ENCODE measurements at regions not wholly inside any gene's neighbourhood (a gene's known extent, or its start where the extent isn't known, plus 50 kb on each side); places are given as distances from the start of the nearest gene placed in this dataset.

DNA sequence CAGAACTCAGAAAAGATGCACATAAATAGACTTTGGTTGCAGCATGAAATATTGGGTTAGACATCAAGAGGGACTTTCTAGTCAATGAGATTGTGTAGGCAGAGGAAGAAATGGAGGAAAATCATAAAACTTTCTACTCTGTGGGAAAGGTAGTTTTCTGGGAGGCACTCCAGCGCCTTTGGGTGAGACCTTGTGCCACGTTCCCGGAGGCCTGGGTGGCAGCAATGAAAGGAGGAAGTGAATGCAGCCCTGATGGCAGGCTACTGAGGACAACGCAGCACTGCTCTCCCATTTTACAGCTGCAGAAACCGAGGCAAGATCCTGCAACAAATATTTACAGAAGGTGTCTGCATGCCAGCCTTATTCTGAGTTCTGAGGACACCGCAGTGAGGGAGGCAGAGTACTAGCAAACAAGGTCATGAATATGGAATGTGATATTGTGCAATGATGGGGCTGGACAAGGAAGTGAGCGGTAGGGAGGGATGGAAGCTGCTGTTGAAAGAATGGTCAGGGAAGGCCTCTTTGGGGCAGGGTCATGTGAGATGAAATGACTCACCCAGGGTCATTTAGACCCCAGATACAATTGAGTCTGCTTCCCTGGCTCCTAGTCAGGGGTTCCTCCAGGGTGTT lies 159.1 kb downstream of the TFAP2C start:
- H3K4me3 ChIP-seq (ENCODE audit: low read depth, low read length) = no peak overlapping the region
- TF ChIP-seq, protein P1, sequence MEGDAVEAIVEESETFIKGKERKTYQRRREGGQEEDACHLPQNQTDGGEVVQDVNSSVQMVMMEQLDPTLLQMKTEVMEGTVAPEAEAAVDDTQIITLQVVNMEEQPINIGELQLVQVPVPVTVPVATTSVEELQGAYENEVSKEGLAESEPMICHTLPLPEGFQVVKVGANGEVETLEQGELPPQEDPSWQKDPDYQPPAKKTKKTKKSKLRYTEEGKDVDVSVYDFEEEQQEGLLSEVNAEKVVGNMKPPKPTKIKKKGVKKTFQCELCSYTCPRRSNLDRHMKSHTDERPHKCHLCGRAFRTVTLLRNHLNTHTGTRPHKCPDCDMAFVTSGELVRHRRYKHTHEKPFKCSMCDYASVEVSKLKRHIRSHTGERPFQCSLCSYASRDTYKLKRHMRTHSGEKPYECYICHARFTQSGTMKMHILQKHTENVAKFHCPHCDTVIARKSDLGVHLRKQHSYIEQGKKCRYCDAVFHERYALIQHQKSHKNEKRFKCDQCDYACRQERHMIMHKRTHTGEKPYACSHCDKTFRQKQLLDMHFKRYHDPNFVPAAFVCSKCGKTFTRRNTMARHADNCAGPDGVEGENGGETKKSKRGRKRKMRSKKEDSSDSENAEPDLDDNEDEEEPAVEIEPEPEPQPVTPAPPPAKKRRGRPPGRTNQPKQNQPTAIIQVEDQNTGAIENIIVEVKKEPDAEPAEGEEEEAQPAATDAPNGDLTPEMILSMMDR (IDR thresholded peaks at IDR 0.05; ENCODE audit: insufficient read depth, low read depth, low read length, missing control alignments) = no peak
- no peak for DNase-seq (ENCODE audit: low read depth)

DNA sequence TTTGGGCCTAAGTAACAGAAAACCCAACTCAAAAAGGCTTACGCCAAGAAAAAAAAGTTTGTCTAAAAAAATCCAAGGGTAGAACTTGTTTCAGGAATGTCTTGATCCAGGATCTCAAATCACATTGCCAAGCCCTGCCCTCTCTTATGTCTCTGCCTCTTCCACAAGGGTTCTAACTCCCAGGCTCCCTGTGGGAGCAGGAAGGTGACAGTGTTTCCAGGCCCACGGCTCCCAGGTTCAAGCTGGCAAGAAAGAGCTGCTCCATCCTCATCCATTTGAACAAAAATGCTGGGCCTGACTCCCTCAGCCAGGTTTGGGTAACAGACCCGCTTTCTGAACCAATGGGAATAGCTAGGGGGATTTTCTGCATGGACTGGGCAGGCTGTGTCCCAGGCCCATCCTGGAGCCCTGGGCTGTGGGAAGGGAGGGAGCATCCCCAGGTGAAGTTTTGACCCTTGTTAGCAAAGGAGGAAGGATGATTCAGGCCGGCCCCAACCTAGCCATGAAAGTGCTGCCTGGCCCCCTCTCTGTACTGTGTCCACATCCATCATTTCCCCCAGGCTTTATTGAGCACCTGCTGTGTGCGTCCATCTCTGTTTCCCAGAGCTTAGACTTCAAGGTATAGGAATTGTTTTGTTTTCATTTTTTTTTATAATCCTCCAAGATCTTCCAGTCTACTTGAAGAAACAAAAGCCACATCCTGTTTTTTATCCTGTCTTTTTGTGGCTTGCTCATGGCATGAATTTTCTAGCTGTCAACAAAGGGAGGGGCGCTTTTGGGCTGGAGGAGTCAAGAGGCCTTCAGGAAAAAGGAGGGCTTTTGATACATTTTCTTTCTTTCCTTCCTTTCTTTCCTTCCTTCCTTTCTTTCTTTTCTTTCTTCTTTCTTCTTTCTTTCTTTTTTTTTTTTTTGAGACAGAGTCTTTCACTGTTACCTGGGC lies 159.8 kb downstream of the TFAP2C start:
- TF ChIP-seq, protein P1 (IDR thresholded peaks at IDR 0.05; ENCODE audit: insufficient read depth, low read depth, low read length, missing control alignments) = no peak
- DNase-seq (ENCODE audit: low read depth) = no peak
- no peak overlapping the region for H3K4me3 ChIP-seq (ENCODE audit: low read depth, low read length)

DNA sequence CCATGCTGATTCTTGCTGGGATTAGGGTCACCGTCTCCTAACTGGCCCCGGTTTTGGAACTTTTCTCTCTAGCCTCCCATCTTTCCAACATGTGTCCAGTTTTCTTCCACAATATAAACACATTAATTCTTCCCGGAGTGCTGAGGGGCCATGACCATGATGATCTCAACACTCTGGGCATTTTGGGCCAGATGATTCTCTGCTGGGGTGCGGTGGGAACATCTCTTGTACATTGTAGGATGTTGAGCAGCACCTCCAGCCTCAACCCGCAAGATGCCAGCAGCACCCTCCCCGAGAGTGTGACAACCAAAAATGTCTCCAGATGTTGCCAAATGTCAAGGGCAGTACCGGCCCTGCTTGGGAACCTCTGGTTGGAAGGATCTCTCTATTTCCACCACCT lies 164.8 kb downstream of the TFAP2C start:
- no peak overlapping the region for H3K4me3 ChIP-seq (ENCODE audit: low read depth, low read length)
- TF ChIP-seq, protein P1 (IDR thresholded peaks at IDR 0.05; ENCODE audit: insufficient read depth, low read depth, low read length, missing control alignments) = no peak
- DNase-seq (ENCODE audit: low read depth) = no peak

DNA sequence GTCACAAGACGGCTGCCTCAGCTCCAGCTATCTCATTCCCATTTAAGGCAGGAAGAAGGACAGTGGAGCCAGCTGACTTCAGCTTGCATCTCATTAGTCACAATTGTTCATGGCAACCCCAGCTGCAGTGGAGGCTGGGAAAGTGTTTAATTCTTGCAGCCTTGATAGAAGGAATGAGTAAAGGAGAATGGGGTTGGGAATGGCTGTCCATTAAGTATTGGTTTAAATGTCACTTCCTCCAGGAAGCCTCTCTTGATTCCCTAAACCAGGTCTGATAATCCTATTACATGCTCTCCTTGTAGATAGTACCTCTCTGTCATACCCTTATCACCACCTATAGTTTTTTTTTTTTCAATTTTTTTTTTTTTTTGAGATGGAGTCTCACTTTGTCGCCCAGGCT lies 166.4 kb downstream of the TFAP2C start:
- TF ChIP-seq, protein P1 (IDR thresholded peaks at IDR 0.05; ENCODE audit: insufficient read depth, low read depth, low read length, missing control alignments) = no peak
- H3K4me3 ChIP-seq (ENCODE audit: low read depth, low read length) = no peak overlapping the region
- no peak for DNase-seq (ENCODE audit: low read depth)

DNA sequence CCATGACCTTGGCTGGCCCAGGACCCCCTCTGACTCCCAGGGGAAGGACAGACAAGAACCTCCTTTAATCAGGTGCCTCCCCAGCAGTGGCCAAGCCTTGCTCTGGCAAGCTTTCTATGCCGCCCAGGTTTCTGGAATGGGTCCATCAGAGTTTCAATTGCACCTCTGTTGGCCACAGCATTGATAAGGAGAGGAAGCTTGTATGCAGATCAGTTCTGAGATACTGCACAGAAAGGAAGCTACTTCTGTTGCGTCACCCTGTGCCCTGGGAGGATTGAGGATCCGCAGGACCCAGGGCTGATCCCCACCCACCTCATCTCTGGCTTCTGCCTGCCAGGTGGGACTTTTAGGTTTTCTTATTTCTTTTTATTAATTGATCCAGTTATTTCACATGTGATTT lies 167.2 kb downstream of the TFAP2C start:
- TF ChIP-seq, protein P1 (IDR thresholded peaks at IDR 0.05; ENCODE audit: insufficient read depth, low read depth, low read length, missing control alignments) = no peak
- no peak overlapping the region for H3K4me3 ChIP-seq (ENCODE audit: low read depth, low read length)
- no peak for DNase-seq (ENCODE audit: low read depth)

DNA sequence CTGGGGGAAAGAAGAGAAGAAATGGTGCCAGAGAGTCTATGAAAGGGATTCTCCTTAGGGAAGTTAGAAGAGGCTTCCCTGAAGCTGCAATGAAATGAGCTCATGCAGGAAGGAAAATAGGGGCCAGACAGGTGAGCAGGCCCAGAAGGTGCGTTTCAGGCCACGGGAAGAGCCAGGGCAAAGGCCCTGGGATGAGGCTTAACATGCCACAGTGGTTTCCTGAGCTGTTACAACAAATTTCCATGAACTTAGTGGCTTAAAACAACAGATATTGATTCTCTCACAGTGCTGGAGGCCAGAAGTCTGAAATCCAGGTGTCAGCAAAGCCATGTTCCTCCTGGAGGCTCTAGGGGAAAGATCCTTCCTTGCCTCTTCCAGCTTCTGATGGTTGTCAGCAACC lies 167.9 kb downstream of the TFAP2C start:
- TF ChIP-seq, protein P1 (IDR thresholded peaks at IDR 0.05; ENCODE audit: insufficient read depth, low read depth, low read length, missing control alignments) = no peak
- no peak for DNase-seq (ENCODE audit: low read depth)
- no peak overlapping the region for H3K4me3 ChIP-seq (ENCODE audit: low read depth, low read length)
